Right renal pelvis (tissue), 4 donors: ENCODE measurements at regions not wholly inside any gene's neighbourhood (a gene's known extent, or its start where the extent isn't known, plus 50 kb on each side); places are given as distances from the start of the nearest gene placed in this dataset.

Experiments used
- DNase-seq, 4 donors: peaks; one replicate each; pipeline ENCODE4 v3.0.0-alpha.2; 2013; ENCODE audit warnings: low read depth in 4 of 4, low spot score in 3 of 4, missing footprints in 1 of 4

DNA sequence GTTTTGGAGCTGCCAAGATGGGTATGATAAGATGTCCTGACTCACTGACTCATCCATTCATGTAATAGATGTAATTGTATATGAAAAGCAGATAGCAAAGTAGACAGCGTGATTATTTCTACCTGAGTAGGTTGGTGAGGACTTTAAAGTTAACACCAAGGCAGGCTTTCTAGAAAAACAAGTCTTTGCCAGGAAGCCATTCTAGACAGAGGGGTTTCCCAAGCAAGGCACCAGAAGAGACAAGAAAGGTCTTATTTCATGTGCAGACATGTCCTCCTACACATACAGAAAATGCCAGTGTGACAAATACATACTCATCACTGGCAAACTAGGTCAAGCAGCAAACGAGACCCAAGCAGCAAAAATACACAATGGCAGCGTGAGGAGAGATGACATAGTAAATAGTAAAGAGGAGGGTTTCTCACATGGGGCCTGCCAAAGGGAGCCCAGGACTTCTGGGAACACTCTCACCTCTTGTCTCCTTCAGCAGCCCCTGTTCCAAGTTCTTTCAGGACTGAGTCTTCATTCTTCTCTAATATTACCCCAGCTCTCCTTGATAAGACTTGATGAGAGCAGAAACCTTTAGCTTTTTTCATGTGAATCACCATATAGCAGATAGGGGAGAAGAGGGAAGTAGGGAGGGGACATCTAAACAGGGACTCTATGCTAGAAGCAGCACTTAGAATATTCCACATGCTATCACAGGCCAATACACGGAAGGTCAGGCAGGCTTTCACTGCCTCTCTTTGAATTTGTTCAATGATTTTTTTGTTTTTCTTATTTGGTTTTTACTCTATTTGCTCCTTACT, 114.6 kb upstream of the ATP1B1 start:
- DNase-seq, result no peak

DNA sequence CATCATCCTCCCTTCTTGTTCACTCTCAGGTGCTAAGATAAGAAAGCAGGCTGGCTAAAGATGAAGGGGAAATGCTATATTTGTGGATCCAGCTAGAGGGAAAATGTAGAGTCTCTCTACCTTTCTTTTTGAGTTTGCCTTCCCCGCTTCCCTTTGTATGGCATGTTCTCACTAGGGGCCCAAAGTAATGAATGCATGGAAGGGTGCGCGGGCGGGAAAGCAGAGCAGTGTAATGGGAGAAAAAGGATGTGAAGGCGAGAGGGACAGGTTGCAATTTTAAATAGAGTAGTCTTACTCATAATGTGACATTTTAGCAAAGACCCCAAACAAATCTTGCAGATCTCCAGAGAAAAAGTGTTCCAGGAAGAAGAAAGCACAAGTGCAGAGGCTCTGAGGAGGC, 105.1 kb upstream of the ATP1B1 start:
- DNase-seq, result no peak

DNA sequence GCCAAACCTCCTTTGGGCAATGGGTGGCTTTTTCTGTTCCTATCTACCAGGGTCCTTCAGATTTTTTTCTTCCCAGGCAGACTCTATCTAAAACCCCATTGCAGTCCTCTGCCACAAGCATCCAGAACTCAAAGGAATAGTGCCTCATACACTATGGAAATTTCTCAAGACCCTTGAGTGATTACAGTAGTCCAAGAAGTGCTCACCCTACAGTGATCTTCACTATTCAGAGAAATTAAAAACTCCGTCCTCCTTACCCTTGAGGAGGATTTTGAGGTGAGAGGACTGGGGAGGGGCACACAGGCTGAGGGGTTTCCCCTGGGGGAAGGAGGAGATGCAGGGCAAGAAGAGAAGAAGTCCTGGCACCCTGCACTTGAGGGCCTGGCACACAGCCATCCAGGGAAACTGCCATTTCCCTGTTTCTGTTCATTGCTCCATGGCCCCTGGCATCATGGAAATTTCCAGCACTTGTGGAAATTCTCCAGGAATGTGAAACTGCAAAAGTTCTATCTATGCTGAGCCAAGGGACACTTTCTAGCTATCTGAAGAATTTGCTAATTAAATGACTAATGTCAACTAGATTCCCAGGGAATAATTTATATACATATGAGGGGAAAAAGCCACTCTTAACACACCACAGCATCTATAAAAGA, 102.5 kb upstream of the ATP1B1 start:
- DNase-seq, result no peak

GRCh38 chr1:169005776-169006175, 100.7 kb upstream of the ATP1B1 start:
- no peak for DNase-seq

DNA sequence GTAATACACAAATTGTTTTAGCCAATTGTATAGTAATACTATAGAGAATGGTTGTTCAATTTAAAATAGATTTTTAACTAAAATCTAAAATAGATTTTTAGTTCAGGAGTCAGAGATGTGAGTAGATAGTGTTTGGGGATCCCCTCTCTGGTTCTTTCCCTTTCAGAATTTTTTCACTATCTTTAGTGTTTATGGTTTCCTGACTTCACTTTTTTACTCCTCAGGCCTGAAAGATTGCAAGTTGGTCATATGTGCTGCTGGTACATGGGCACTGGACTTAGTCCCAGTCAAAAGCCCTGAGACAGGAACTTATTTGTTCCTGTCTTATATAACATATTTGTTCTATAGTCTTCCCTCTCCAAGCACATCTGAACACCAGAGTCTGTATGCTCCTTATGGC, 96.8 kb upstream of the ATP1B1 start:
- DNase-seq, result no peak

DNA sequence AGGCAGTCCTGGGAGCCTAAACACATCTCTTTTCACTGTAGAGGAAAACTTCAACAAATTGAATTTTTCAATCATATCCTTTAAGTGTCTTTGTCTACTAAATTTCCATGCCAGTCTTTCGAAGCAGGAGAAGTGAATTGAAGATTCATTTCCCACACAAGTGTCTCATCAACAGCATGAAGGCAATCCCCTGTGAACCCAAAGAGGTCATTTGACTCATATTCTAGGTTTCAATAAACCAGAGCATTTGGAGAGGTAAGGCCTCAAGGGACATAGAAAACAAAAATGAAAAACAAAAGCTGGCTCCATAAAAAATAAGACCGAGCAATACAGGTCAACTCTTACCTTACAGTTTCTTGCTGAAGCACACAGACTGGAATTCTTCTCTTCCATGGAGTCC, 94.1 kb upstream of the ATP1B1 start:
- DNase-seq, result no peak

DNA sequence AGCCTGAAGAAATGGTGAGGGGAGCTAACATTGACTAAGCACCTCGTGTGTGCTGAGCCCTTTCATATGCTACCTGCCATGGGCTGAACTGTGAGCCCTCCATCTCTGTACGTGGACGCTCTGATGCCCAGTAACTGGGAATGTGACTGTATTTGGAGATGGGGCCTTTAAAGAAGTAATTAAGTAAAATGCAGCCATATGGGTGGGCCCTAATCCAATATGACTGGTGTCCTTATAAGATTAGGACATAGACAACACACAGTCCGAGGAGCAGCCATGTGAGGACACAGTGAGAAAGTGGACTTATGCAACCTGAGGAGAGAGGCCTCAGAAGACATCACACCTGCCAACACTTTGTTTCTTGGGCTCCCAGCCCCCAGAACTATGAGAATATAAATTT, 92.7 kb upstream of the ATP1B1 start:
- no peak for DNase-seq

- no peak for DNase-seq
Observed at GRCh38 chr1:169015464-169015863, 91.0 kb upstream of the ATP1B1 start.

DNA sequence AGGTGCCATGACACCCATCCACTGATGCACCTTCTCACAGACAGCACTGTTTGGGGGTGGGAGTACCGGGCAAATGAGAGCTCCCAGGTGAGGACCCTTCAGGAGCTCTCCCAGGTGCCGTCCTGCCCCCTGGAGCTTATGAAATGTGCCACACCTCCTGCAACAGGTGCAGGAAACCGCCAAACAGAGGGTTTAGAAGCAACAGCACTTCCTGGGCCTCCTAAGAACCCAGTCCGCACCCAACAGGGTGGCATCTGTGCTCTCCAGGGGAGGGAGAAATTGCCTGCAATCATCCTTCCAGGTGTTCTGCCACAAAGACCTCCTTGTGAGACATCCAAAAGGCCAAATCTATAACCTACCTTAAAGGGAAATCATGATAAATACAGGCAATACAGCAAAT, 87.7 kb upstream of the ATP1B1 start:
- DNase-seq, result no peak

- DNase-seq, result no peak
Observed at GRCh38 chr1:169019419-169020058, 87.0 kb upstream of the ATP1B1 start.

- no peak for DNase-seq
Observed at GRCh38 chr1:169020684-169021083, 85.8 kb upstream of the ATP1B1 start.

DNA sequence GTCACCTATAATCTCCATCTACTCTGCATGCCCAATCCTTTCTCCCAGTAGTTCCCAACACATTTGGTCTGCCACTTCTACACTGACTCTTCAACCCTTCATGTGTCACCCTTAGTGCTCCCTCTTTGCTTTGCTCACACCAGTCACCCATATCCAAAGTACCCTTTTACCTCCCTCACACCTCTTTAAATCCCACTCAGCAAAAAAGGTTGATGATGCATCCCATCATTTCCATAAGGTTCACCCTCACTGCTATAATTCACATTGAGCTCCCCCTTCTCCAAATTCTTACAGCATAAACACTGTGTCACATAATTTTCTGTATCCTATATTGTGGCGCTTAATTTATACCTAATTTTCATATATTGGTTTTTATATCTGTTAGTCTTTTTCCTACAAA, 83.8 kb upstream of the ATP1B1 start:
- no peak for DNase-seq

DNA sequence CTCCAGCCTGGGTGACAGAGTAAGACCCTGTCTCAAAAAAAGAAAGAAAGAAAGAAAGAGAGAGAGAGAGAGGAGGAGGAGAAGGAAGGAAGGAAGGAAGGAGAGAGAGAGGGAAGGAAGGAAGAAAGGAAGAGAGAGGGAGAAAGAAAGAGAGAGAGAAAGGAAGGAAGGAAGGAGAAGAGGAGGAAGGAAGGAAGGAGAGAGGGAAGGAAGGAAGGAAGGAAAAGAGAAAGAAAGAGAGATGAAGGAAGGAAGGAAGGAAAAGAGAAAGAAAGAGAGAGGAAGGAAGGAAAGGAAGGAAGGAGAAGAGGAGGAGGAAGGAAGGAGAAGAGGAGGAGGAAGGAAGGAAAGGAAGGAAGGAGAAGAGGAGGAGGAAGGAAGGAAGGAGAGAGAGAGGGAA, 82.2 kb upstream of the ATP1B1 start:
- DNase-seq, result no peak

DNA sequence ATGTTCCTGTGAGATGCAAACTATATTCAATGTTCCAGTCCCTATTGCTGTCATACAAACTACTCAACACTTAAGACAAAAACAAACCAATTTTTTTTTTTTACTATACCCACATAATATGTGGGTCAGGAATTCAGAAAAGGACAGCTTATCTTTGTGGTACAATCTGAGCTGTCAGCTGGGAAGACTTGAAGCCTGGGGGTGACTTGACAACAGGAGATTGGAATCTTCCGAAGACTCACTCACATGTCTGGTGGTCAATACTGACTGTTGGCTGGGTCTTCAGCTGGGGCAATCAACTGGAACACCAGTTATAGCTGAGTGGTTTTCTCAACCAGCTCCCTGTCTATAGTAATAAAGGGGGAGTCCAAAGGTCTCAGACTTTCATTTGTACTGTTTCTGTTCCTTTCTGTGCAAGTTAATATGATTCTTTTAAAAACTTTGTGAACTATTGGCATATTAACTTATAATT, 81.7 kb upstream of the ATP1B1 start:
- peak in 3 of 4 donors; percentile 30 to 51 (median 47) for DNase-seq

DNA sequence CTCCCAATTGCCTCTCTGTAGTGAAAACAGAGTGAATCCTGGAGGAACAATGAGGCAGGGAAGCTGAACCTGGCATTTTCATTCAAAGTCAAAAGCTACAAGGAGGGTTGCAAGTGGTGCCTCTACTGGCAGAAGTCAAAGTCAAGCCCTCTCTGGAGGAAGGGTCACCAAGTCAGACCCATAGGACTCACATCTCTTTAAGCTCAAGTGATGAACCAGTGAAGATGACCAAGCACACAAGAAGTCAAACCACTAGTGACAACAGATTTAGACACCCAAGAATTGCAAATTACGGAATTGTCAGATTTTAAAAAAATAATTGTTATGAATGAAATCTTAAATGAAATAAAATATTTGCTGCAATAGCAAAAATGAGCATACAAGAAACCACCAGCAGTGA, 81.1 kb upstream of the ATP1B1 start:
- no peak for DNase-seq

DNA sequence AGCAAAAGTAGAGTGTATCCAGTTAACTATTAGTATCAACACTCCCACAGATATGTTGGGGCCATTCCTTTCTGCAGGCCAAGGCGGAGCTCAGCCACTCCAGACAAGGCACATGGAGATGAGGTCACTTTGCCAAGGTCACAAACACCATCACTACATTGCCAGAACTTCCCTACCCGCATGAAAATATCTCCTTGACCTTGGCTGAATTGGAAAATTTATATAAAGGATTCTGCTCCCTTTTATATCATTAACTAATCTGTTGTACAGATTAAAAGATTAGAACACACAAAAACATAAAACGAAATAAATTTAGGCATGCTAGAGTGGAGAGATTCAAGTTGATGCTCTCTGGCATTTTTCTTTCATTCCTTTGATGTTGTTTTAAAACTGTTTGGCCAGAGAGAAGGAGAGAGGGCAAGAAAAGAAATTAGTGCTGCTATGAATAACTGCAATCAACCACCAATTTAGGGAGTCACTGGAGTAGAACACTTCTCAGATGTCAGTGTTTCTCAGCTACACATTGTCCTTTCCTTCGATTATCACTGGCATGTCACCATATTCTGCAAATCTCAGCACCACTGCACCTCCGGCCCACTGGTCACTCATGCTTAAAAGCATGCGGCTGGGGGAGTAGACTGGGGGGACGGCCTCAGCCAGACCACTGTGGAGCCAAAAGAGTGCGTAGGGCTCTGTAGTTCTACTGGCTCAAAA, 78.7 kb upstream of the ATP1B1 start:
- DNase-seq, result no peak

DNA sequence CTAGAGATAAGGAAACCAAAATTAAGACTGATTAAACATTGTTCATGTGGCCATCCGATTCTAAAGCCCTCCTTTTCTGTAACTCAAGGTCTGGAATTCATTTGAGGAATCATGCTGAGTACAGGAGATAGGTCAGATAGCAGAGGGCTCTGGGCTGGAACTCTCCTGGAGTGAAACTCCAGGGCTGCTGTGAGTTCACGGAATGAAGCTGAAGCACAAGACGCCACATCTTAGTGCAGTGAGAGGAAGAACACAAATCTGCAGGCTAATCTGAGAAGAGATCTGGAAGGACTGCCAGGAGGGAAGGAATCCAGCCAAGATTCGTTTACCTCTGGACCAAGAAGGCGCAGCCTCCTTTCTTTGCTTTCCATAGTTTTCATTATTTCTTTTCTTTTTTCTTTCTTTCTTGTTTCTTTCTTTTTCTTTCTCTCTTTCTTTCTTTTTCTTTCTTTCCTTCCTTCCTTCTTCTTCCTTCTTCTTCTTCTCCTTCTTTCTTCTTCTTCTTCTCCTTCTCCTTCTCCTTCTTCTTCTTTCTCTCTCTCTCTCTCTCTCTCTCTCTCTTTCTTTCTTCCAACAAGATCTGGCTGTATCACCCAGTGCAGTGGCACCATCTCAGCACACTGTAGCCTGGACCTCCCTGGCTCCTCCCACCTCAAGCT, 74.8 kb upstream of the ATP1B1 start:
- DNase-seq, result no peak

DNA sequence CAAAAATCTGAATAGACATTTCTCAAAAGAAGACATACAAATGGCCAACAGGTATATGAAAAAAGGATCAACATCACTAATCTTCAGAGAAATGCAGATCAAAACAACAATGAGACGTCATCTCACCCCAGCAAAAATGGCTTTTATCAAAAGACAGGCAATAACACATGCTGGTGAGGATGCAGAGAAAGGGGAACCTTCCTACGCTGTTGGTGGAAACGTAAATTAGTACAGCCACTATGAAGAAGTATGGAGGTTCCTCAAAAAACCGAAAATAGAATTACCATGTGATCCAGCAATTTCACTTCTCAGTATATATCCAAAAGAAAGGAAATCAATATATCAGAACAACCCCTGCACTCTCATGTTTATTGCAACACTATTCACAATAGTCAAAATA, 65.1 kb upstream of the ATP1B1 start:
- no peak for DNase-seq

DNA sequence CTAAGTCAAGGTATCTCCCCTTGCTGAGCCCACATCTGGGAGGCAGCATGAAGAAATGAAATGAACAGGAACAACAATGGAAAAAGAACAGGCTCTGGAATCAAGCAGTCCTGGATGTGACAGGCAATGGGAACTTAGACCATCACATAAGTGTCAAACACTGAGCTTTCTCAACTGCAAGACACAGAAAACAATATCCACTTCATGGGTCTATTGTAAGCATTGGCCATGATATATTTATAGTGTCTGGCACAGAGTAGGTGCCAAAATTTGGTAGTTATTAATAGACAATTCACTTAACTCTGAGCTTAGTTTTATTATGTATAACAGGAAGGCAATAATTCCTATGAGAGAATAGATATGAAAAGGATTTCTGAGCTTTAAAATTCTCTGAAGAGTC, 64.1 kb upstream of the ATP1B1 start:
- no peak for DNase-seq

DNA sequence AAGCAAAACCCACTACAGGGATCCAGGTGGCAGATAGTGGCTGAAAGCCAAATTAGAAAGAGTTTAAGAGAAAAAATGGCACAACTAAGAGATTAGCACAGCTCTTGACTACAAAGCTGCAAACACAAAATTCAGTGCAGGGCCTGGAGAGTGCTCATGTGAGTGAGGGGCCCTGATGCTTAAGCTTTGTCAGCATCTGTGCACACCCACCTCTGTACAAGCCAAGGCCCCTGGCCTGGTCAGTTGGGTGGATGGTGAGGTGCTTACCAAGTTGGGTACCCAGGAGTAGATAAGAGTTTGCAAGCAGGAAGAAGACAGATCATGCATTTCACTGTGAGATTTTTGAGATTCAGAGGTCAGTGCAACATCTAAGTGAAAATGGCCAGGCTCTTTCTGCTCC, 62.7 kb upstream of the ATP1B1 start:
- DNase-seq, result no peak

- no peak for DNase-seq
Observed at GRCh38 chr1:169044296-169044695, 62.2 kb upstream of the ATP1B1 start.
